Cardiac septum (tissue), 1 donor: ENCODE measurements at regions not wholly inside any gene's neighbourhood (a gene's known extent, or its start where the extent isn't known, plus 50 kb on each side); places are given as distances from the start of the nearest gene placed in this dataset.

Experiments
- DNase-seq: peaks from one replicate; pipeline ENCODE4 v3.0.0-alpha.2; 2020; ENCODE audit warnings: low spot score
- intact Hi-C: fragments of 100-400 bp; cut with DNase I; formaldehyde crosslinking; loops from one replicate; pipeline ENCODE4 v1.14.0; 2022
- donor health status: DM: no; HTN: no; CAD: no.

- intact Hi-C loops = no loop called here
- no peak for DNase-seq
These were observed 338.8 kb upstream of the CDH4 start for GRCh38 chr20:60913298-60913697.

DNA sequence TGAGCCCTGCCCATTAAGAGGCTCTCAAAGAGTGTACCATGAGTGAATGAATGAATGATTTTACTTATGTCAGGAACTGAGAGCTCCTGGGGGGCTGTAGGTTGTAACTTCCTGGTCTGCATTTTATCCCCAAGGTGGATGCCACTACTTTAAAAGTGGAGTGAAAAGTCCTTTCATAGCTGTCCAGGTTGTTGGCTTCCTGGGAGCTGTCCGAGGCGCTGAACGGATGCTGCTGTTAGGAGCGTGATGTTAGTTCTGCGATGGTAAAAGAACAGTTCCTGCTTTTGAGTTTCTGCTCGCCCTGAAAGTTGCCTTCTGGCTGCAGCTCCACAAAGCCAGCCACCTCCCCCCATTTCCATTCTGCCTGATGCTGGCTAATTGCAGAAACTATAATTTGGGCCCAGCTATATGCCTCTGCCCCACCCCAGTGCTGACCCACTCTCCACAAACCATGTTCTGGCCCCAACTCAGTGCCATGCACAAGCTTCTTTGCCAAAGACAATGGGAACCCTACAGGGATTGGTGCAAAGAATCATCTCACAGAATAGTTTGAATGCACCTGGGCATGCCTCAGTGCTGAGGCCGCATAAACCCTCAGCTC, 330.9 kb upstream of the CDH4 start:
- DNase-seq = no peak
- intact Hi-C loops = no loop called here

DNA sequence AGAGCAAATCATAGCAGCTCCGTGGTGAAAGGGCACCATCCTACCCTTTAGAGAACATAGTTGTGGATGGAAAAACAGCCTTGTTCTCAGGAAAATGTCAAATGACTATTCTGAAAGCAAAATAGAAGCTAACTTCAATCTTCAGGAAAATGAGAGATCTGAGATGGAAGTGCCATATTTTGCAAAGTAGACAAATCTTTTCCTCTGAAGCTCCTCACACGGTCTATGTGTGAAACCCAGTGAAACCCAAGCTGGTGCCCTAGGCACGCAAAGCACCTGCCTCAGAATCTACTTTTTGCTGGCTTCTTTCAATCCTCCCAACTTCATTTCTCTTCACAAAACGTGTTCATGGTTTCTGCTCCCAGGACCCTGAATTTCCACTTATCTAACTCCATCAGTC, 325.2 kb upstream of the CDH4 start:
- intact Hi-C loops = no loop called here
- DNase-seq = no peak

DNA sequence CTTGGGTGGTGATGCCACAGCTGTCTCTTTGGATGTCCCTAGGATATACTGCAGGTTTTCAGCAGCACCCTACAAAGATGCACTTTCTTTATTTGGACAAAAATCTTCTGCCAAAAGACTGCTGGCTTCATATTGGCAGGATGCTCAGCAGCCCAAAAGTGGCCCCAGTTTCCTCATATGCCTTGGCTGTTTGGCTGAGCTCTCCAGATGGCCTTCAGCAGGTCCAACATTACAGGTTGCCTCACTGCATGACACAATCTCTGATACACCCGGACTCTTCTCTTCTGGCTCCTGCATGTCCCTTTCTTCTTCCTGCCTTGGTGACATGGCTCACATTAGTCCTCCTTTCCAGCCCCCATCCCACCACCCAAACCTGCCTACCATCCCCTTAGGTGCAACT, 323.7 kb upstream of the CDH4 start:
- intact Hi-C loops = no loop called here

DNA sequence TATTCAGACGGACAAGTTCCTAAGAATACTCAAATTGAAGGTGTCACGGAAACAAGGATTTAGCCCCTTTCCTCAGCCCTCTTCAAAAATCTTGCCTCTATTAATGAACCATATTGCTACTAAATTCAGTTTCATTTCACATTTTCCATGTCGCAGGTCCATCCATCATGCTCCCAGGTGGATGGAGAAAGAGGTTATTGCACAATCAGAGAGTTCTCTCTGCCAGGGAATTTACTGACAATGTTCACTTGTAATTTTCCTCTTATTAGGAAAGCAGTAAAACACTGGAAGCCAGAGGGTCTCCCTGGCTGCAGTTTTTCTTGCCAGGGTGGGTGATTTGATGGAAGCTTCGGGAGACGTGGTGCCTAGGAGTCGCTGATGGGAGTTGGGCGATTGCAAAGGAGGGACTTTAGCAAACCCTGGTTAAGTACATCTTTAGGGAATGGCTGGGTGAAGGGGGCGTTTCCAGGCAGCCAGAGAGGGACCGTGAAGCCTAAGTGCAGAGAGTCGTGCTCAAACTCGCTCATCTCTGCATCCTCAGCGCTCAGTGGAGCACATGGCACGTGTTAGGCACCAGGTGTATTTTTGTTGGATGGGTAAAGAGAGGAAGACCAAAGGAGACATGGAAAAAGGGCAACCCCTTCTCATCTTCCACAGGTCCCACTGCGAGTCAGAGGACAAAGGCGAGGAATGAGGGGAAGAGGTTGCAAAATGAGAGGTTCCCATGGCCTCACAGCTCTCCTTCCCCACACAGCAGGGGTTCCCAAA, 321.9 kb upstream of the CDH4 start:
- no peak for DNase-seq
- intact Hi-C loops = no loop called here

More for the DNA sequence above, 323.7 kb upstream of the CDH4 start:
- no peak for DNase-seq

DNA sequence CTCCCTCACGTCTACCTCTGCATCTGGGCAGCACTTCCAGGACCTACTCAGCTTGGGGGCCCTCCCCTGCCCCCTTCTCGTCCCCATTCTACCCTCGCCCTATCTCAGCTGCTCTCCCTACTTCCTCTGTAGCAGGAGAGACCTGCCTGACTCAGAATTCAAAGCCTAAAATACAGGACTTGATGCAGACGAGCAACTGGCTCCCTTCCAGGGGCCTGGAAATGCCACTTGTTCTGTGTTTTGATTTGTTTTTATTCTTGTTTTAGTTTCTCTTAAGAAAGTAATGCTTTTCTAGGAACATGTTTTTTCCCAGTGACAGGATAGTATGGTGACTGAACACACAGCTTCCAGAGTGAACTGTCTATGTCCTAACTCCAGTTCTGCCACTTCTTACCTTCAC, 320.4 kb upstream of the CDH4 start:
- intact Hi-C loops = no loop called here
- no peak for DNase-seq

- intact Hi-C loops = no loop called here
- DNase-seq = no peak
These were observed 317.3 kb upstream of the CDH4 start for GRCh38 chr20:60934724-60935123.

GRCh38 chr20:60935971-60936370, 316.1 kb upstream of the CDH4 start:
- DNase-seq = no peak
- intact Hi-C loops = no loop called here

GRCh38 chr20:60937585-60937984, 314.5 kb upstream of the CDH4 start:
- no peak for DNase-seq
- intact Hi-C loops = no loop called here

DNA sequence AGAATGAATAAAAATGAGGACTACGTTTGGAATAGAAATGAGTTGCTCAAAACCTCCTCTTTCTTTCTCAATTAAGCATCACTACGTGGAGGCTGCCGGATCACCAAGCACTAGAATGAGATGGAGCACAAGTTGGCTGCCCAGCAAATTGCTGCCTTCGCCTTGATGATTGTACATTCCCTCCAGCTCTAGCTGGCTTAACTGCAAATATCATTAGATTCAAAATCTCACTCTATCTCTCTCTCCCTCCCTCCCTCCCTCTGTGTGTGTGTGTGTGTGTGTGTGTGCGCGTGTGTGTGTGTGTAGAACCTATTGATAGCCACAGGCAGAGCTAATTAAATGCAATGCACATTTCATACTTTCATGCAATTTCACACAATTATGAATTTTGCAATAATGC, 310.7 kb upstream of the CDH4 start:
- intact Hi-C loops = no loop called here
- DNase-seq = no peak

DNA sequence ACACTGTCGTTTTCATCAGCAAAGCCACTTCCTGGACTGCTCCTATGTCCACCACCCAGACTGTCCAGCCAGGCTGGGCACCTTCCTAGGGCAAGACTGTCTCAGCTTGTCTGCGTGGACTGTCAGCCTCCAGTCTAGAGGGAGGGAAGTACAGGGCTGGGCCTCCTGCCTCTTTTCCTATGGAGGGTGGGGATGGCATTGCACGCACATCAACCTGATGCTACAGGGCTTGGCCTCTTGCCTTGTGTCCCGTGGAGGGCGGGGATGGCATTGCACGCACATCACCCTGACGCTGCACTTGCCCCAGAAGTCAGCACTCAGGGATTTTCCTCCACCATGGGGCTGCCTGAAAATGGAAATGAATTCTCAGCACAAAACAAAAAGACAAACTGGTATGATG, 304.2 kb upstream of the CDH4 start:
- intact Hi-C loops = no loop called here

DNA sequence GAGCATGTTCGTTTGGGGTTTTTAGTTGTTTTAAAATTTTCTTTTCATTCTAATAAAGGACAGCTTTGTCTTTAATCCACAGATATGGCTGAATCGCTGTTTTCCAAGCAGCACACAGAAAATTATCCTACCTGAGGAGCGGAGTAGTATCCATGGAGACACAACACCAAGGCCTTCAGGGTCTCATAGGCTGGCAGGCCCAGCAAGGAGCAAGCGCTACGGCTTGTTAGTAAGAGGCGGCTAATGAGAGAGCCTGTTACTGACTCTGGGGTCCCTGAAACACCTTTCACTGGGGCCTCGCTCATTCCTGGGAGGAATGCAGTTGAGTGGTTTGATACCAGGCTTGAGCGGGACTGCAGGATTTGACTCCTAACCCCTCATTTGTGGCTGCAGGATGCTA, 303.8 kb upstream of the CDH4 start:
- intact Hi-C loops = no loop called here

More for the DNA sequence above, 304.2 kb upstream of the CDH4 start:
- DNase-seq = no peak

GRCh38 chr20:60950561-60950960, 301.5 kb upstream of the CDH4 start:
- intact Hi-C loops = no loop called here
- DNase-seq = no peak

More for the DNA sequence above, 303.8 kb upstream of the CDH4 start:
- no peak for DNase-seq

GRCh38 chr20:60950974-60951373, 301.1 kb upstream of the CDH4 start:
- intact Hi-C loops = no loop called here
- no peak for DNase-seq

- intact Hi-C loops = no loop called here
- DNase-seq = no peak
These were observed 299.2 kb upstream of the CDH4 start for GRCh38 chr20:60952861-60953260.

DNA sequence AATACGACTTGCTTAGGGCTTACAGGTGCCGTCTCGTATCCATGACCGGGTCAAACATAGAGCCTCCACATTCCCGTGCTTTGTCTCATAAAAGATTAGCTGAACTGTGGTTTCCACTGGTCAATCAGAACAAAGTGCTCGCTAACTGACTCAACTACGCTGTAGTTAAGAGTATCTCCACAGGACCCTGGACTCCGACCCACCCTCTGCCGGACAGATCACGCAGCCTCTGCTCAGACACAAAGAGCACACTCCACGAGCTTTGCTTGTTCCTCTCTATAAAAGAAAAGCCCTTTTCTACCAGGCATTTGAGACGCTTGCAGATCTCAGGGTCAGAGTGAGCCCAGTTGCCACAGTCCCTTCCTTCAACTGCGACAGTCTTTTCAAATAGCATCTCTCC, 298.7 kb upstream of the CDH4 start:
- intact Hi-C loops = no loop called here
- no peak for DNase-seq

DNA sequence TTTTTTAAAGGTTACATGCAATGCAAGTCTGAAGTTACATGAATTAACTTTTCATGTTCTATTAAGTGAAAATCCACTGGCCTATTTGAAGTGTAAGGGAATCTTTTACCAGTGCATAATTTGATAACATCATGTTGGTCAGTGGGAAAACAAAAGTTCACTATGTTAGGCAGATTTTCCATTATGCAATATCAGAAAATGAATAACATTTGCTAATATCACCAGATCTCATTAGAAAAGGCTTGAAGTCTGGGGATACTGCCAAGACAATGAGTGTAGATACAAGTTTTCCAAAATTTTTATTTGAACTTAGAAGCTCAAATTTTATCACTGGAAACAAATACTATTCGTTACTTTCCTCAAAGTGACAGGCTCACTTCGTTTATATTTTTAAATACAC, 296.4 kb upstream of the CDH4 start:
- no peak for DNase-seq
- intact Hi-C loops = no loop called here

DNA sequence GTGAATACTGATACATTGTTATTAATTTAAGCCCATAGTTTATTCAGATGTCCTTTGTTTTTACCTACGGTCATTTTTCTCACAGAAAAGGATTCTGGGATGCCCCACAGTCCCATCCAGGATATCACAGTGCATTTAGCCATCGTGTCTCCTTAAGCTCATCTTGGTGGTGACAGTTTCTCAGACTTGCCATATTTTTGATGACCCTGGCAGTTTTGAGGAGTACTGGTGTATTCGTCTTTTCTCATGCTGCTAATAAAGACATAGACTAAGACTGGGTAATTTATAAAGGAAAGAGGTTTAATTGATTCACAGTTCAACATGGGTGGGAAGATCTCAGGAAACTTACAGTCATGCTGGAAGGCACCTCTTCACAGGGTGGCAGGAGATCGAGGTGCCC, 295.9 kb upstream of the CDH4 start:
- DNase-seq = no peak
- intact Hi-C loops = no loop called here

- intact Hi-C loops = no loop called here
- DNase-seq = no peak
These were observed 294.4 kb upstream of the CDH4 start for GRCh38 chr20:60957621-60958020.

GRCh38 chr20:60959971-60960370, 292.1 kb upstream of the CDH4 start:
- DNase-seq = no peak
- intact Hi-C loops = no loop called here

- no peak for DNase-seq
- intact Hi-C loops = no loop called here
These were observed 291.6 kb upstream of the CDH4 start for GRCh38 chr20:60960500-60960899.

DNA sequence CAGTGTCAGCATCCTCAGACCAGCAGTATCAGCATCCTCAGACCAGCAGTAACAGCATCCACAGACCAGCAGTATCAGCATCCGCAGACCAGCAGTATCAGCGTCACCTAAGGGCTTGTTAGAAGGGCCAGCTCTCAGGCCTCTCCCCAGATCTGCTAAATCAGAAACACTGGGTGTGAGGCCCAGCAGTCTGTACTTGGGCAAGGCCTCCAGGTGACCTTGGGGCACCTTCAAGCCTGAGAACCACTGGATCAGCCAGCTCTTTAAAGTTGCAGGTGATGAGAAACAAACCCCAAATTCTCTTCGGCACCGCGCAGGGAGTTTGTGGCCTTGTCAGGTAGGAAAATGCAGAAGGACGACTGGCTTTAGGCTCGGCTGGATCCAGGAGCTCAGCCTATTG, 290.5 kb upstream of the CDH4 start:
- intact Hi-C loops = no loop called here
- no peak for DNase-seq
